SU-DHL-6 (cell line): ENCODE measurements at regions not wholly inside any gene's neighbourhood (a gene's known extent, or its start where the extent isn't known, plus 50 kb on each side); places are given as distances from the start of the nearest gene placed in this dataset.

Experiments
- CTCF ChIP-seq: fragments of 200-600 bp; sonication (generic); IDR thresholded peaks from one replicate; pipeline ENCODE4 v1.5.1; 2017; ENCODE audit warnings: antibody characterized with exemption, mild to moderate bottlenecking, low read length, moderate library complexity; ENCODE audit not compliant: insufficient read depth, poor library complexity, severe bottlenecking
- EZH2phosphoT487 ChIP-seq: fragments of 200-600 bp; sonication (generic), shearing (Covaris generic); conservative IDR thresholded peaks from 2 replicates; pipeline ENCODE4 v1.6.1; 2018; ENCODE audit warnings: mild to moderate bottlenecking, antibody characterized with exemption, low read length, moderate library complexity, mixed read lengths

GRCh38 chr4:133839326-133839725 is 362.3 kb downstream of the PABPC4L start:
- TF ChIP-seq CTCF (no peak), EZH2phosphoT487 (no peak)
